GM19025 (cell line): ENCODE measurements at regions not wholly inside any gene's neighbourhood (a gene's known extent, or its start where the extent isn't known, plus 50 kb on each side); places are given as distances from the start of the nearest gene placed in this dataset.

Source experiments
- ATAC-seq: cut with Tn5 transposase; IDR thresholded peaks from one replicate; pipeline ENCODE4 v1.9.1; 2021; ENCODE audit warnings: mild to moderate bottlenecking, low read depth, moderate library complexity; ENCODE audit not compliant: unreplicated experiment

DNA sequence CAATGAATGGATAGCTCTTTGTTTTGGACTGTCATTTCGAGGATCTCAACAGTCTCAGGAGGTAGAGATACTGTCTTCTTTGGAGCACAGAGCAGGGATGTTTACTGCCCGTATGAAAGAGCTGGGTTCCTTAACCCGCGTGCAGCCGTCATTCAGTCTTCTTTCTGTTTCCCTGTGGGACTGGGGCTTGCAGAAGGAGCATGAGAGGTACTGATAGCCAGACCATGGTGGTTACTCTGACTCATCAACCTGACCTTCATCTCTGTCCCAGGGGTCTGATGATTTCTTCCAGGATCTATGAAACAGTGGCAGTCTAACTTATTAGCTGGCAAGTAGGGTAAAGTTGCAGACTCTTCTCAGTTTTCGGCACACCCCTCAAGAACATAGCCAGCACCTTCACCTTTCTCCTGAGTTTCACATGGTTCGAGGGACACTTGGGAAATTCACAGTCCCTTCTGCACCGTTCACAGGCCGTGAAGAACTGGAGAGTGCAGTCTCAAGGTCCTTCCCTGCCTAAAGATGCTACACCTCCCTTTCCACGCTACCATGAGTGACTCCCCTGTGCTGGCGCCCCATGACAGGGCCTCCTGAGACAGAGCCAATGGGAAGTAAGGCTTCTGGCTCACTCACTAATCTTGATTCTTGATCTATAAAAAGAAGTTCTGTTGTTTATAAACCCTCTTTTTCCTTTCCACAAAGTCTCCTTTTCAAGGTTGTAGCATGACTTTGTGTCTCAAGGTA lies 226.2 kb downstream of the MC4R start:
- ATAC-seq, result peak; percentile 95

GRCh38 chr18:60145776-60146175 lies 226.8 kb downstream of the MC4R start:
- peak; percentile 20 for ATAC-seq

- ATAC-seq, result no peak
These were observed 235.0 kb downstream of the PMAIP1 start for GRCh38 chr18:60134806-60135205.

DNA sequence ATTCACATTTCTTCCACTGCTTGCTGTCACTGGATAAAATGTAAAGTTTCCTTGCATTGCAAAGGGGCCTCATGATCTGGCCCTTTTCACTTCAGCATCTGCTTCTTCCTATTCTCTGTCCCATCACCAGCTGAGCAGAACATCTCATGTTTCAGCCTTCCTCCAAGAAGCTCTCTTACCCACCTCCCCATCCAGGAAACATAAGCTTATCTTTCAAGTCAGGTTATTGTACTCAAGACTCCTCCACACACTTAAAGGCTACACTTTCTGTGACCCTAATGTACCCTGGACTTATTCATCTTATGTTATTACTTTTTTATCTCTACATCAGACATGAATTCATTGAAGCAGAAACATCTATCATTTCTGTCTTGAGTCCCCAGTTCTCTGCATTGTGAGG lies 230.5 kb downstream of the PMAIP1 start:
- ATAC-seq, result no peak

DNA sequence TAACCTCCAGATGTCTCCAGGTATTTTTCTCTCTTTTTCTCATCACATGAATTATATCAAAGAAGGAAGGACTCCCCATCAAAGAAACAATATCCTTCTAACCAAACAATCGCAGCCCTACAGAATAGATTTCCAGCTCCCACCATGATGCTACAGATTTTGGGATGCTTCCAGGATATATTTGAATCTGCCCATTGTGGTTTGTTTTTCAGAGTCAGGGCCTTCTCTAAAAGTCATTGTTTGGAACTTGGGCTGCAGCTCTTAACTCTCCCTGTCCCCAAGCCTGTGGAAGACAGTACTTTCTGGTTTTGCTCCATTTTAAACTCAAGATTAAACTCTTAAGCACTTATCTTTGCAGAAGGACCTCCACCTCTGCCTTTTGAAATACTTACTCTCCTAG lies 223.2 kb downstream of the PMAIP1 start:
- no peak for ATAC-seq

DNA sequence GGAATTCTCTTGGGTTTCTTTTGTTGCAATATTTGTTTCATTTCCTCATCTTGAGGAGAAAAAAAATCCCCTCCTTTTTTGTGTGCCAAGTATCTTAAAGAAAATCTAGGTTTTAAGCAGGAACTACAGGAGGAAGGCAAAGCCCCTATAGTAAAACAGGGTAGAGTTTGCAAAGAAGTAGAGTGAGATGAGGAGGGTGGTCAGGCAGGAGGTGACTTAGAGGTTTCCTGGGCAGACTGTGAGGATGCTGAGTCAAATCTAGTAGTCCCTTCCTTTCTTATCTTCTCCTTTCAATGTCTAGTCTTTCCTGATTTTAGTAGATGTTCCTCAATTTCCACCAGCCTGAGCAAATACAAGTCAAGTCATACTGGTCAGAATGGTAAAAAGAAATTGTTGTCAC lies 222.5 kb downstream of the PMAIP1 start:
- no peak for ATAC-seq

DNA sequence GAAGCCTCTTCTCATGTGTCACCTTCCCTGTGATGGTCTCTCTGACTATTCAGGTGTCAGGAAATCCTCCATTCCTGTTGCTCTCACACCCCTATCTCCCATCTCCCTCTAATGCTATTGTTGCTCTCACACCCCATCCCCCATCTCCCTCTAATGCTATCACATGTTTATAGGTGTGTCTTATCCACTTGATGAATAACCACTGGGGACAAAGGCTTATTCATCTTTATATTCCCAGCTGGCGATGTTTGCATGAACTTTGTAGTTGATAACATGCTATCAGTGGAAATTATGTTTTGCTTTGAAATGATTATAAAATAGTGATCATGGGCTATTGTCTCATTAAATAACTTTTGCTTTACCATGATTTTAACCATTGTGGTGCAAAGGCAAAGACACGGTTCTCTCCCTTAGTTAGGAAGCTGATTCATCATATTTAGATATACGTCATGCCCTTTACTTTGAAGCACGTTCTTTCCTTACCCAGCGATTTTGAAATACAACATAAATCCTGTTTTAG lies 220.5 kb downstream of the PMAIP1 start:
- no peak for ATAC-seq

DNA sequence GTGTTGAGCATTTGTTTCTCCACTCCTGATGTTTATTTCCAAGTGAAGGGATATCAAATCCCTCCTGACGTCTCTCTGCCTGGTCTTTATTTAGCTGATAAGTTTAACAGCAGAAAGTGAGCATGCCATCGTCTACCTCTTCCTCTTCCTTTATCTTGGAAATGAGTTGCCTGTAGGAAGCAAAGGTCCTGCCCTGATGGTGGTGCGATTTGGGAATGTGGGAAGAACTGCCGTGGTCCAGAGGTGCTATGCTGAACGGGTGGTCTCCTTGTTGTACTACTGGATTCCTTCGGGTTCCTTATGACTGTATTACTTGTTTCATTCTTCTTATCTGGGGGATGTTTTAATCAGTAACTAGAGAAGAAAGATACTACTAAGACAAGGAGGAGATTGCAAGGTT lies 217.5 kb downstream of the PMAIP1 start:
- no peak for ATAC-seq

DNA sequence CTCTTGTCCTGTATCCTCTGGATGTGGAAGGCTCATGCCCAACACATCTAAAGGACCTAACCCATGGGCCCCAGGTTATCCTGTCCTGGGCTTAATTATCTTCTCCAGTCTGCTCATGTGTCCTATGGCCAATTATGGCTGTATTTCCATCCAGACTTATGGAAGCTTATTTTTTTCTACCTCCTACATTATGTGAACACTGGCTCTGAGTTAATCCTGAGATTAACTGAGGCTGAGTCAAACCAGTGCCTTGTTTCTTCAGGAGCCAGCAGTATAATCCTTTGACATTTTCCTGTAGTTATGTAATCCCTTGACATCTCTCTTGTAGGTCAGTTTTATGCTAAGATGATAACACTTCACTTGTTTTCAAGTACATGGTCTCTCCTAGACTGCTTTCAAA lies 213.6 kb downstream of the PMAIP1 start:
- no peak for ATAC-seq

DNA sequence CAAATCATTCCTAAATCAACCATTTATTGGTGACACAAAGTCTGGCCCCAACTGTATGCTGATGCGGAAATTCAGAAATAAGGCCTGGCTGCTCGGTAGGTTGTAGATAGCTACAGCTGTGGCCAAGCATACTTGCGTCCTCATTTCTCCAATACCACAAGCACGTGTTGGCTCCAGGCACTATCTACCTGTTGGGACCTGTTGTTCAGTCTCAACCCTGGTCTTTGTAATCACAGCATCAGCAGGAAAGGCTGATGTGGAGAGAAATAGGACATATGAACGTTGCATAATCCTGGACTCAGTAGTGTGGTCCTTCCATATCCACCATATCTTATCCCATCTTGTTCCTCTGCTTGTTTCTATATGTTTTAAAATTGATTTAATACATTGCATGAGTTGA lies 212.6 kb downstream of the PMAIP1 start:
- no peak for ATAC-seq

DNA sequence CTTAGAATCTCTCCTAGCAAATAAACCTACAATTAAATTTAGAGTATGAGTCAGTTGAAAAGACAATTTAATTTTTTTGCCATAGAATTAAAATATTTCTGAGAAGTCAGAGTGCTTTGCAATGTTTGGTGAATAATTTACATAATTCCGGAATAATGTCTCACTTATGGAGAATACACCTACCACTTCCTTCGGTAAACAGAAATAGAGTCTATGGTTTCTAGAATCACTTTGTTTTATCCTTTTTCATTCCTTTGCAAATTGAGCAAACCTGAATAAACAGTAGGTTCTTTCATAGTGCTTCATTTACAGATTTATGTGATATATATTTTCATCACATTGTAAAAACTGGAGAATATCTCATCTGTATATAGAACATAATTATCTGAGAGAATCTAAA lies 211.7 kb downstream of the PMAIP1 start:
- ATAC-seq, result no peak

DNA sequence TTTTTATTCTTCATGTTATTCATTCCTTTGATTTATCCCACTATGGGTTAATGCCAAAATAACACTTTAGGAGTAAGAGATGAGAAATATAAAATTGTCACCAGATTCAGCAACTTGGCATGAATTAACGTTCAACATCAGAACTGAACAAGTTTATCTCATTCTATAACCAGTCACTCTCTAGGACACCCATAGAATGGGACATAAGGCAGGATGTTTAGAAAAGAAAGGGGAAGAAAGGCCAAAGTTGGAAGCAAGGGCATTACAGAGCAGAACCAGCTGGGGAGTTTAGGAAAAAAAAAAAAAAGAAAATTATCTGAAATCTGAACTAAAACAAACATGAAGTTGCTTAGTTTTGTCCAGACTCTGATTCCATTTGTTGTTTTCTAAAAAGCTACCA lies 211.0 kb downstream of the PMAIP1 start:
- ATAC-seq, result no peak

DNA sequence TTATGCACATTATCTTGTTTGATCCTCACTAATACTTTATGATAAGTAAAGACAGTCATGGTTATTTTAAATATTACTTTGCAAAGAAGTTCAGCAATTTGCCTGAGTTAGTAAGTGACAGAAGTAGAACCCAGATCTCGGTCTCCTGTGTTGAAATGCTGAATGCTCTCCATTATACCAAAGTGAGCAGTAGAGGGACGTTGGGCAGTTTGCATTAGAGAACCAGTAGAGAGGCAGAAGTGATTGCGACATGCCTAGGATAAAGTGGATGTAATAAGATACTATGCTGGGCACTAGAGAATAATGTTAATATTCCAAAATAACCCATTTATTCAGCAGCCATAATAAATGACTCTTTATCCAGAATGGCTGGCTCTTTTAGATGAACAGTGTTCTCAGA lies 201.0 kb downstream of the PMAIP1 start:
- ATAC-seq, result no peak

DNA sequence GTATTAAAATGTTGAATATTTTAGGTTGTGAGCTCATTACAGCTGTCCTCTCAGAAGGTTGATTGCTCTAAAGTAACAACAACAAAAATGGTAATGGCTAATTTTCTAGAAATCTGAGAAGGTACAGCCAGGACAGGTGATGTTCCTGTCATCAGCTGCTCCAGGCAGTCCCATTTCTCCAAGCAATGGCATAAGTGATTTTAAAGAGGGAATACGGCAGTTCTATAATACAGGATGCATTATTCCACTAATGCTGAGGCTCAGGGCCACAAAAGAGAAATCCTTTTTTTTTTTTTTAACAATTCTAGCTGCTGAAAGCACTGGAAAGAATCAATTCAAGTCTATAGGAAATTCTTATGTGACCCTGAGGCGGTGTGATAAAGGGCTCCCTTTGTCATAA lies 199.9 kb downstream of the PMAIP1 start:
- ATAC-seq, result no peak

DNA sequence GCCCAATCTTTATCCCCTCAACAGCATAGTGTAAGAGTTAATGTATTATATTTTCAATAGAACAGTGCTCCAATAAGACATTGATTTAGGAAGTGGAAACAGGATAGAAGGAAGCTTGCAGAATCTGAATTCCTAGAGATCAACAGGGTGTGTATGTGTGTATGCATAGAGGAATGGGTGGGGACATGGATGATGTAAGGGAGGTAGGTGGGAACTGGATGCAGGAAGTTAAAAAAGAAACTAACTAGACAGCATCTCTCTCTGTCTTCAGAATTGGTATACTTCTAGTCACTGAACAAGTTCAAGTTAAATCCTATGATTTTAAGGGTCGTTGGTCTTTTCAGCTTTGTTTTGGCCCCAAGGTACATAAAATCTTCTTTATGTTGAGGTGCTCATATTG lies 196.6 kb downstream of the PMAIP1 start:
- ATAC-seq, result no peak

DNA sequence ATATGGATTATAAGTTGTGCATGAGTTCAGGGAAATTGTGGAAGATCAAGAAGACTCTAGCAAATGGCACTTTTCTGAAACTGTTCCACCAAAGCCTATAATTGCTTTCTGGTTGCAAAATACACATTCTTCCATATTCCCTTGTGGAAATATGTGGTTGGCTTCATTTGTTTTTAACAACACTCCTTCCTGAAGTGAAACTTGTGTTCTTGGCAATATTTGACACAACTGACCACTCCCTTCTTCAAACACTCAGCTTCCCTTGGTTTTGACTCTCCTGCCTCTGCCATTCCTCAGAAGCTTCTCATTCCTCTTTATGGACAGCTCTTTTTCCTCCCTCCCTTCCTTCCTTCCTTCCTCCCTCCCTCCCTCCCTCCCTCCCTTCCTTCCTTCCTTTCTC lies 192.3 kb downstream of the PMAIP1 start:
- ATAC-seq, result no peak

DNA sequence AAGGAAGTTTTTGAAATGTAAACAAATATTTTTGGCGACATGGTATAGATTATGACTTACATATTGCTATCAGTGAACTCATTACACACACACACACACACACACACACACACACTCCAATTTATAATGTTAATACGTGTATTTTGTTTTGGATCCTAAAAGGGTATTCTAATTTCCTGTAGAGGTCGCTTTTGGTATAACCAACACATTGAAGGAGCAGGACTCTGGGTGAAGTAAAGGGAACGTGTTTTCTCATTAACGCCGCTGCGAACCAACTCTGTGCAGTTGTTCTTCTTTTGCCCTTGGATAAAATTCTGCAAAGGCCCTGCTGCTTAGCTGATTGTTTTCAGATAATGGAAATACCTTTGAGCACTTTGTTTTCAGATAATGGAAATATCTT lies 190.4 kb downstream of the PMAIP1 start:
- no peak for ATAC-seq

DNA sequence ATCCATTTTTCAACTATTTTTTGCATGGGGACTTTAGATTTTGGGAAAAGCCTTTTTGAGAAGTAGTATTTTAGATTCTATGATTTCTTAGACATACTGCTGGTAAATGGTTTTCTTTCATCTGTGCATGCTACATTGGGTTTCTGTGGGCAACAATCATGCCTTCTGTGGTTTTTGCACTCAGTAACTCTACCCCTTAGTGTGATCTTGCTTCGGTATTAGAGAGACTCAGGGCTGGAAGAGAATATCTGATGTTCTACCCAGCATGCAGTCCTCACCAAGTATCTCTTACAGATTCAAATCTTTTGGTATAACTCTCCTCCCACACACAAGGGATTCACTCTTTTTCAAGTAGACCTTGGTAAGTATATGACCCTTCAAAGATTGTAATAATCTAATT lies 183.0 kb downstream of the PMAIP1 start:
- no peak for ATAC-seq

DNA sequence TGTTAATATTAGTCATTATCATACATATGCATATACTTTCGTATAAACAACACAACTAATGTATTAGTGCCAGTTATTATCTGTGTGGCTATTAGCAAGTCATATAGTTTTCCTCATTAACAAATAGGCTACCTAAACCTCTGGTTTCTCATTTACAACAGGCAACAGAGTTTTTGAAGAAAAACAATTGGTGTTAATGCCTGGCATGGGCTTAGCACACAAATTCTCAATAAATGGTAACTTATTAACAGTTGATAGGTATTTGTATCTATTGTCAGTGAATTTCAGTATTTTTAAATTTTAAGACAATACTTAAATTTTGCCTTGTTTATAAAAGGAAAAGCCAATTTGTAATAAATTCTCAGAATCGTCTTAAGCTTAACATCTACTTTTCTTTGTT lies 182.5 kb downstream of the PMAIP1 start:
- ATAC-seq, result no peak

DNA sequence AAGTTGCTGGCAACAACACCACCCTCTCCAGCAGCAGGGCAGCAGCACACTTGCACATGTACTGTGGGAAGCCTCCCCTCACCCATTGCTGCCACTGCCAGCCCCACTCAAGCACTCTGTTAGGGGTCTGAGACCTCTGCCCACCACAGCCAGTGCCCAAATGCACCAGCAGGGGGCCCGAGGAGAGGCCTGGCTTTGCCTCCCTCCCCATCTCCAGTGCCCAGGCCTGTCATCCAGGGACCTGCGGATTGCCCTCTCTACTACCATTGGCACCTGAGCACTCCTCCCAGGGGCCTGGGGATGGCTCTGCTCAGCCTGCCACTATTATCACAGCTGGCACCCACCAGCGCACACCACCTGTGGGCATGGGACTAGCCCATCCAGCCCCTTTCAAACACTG lies 175.7 kb downstream of the PMAIP1 start:
- ATAC-seq, result no peak

DNA sequence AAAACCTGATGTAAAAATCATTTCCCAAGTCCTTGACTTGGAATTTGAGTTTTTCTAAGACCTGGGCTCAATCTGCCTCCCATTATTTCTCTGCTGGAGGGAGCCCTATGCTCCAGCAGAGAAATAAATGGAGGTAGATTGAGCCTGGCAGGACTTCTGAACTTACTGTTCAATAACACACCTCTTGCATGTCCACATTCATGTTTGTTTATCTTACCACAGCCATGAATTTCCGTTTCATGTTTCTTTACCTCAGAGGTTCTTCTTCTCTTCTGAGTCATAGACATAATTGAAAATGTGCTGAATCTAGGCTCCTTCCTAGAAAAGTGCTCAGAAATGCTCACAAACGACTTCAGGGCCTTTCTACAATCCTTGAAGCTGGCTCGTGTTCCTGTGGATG lies 170.8 kb downstream of the PMAIP1 start:
- ATAC-seq, result no peak

DNA sequence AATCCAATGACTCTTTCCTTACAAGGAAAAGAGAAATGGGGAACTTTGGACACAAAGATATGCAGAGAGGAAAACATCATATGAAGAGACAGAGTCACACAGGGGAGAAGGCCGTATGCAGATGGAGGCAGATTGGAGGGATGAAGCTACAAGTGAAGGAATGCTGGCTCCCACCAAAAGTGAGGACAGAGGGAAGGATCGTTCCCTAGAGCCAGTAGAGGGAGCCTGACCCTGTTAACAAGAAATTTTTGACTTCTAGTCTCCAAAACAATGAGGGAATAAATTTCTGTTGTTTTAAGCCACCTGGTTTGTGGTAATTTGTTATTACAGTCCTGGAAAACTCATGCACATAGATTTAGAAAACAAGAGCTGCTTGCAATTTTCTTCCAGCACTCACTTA lies 169.3 kb downstream of the PMAIP1 start:
- no peak for ATAC-seq
